ENCODE measurements at regions not wholly inside any gene's neighbourhood (a gene's known extent, or its start where the extent isn't known, plus 50 kb on each side); places are given as distances from the start of the nearest gene placed in this dataset.

DNA sequence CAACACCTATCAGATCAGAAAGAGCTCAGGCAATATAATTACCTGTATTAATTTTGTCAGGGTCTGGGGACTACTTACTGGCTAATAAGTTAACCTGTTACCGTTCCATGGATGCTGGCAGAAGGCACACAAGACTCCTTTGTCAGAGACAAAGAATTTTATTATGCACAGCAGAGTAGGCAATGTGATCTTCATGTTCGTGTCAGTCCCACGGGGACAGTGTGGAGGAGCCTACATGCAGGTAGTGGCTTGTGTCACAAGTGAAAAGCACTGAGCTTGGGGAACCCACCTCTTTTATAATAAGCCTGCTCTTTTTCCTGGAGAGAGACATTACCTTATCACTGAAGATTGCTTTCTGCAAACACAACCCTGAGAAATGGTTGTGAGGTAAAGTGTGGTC is 96.9 kb downstream of the CD164 start:
- WGBS, 2 donors: 74 to 82% methylated on average over 3 of the region's 3 CpGs
- no peak for DNase-seq (ENCODE audit: low spot score in 2 of 2)
- intact Hi-C loops (cut with DNase I; ENCODE audit: low total_unique reads): no loop called here
- no peak for TF ChIP-seq POLR2A (IDR thresholded peaks at IDR 0.05)
- TF ChIP-seq, protein P1, sequence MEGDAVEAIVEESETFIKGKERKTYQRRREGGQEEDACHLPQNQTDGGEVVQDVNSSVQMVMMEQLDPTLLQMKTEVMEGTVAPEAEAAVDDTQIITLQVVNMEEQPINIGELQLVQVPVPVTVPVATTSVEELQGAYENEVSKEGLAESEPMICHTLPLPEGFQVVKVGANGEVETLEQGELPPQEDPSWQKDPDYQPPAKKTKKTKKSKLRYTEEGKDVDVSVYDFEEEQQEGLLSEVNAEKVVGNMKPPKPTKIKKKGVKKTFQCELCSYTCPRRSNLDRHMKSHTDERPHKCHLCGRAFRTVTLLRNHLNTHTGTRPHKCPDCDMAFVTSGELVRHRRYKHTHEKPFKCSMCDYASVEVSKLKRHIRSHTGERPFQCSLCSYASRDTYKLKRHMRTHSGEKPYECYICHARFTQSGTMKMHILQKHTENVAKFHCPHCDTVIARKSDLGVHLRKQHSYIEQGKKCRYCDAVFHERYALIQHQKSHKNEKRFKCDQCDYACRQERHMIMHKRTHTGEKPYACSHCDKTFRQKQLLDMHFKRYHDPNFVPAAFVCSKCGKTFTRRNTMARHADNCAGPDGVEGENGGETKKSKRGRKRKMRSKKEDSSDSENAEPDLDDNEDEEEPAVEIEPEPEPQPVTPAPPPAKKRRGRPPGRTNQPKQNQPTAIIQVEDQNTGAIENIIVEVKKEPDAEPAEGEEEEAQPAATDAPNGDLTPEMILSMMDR (IDR thresholded peaks at IDR 0.05): no peak
- H3K4me3 ChIP-seq (ENCODE audit: low read depth, poor library complexity, severe bottlenecking): no peak overlapping the region

- 83 to 88% methylated on average over 2 of the region's 2 CpGs for WGBS, 2 donors
- no peak for DNase-seq (ENCODE audit: low spot score in 2 of 2)
- no peak overlapping the region for H3K4me3 ChIP-seq (ENCODE audit: low read depth, poor library complexity, severe bottlenecking)
- intact Hi-C loops (cut with DNase I; ENCODE audit: low total_unique reads): no loop called here
- TF ChIP-seq, protein P1 (IDR thresholded peaks at IDR 0.05): no peak
- TF ChIP-seq POLR2A (IDR thresholded peaks at IDR 0.05): no peak
Measured at GRCh38 chr6:109284675-109285074, 97.6 kb downstream of the CD164 start.

GRCh38 chr6:109282756-109283155 is 99.5 kb downstream of the CD164 start:
- DNase-seq (ENCODE audit: low spot score in 2 of 2): no peak
- no peak overlapping the region for H3K4me3 ChIP-seq (ENCODE audit: low read depth, poor library complexity, severe bottlenecking)
- intact Hi-C loops (cut with DNase I; ENCODE audit: low total_unique reads): no loop called here
- WGBS, 2 donors: 81 to 86% methylated on average over 2 of the region's 2 CpGs
- TF ChIP-seq, protein P1 (IDR thresholded peaks at IDR 0.05): no peak
- no peak for TF ChIP-seq POLR2A (IDR thresholded peaks at IDR 0.05)

DNA sequence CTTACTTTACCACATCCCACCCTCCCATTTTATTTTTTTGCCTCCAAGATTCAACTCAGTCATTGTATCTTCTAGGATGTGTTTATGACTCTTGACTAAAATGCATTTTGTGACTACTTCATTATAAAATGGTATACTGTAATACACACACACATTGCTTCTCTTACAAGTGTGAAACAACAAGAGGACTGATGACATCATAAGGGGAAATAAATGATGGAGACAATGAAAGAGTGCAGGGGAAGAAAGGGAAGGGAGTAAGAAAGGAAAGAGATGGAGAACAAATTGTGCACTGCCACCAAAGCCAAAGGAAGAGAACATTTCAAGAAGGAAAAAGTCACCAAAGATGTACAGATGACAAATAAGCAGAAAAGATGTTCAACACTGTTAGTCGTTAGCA is 102.6 kb downstream of the CD164 start:
- no peak overlapping the region for H3K4me3 ChIP-seq (ENCODE audit: low read depth, poor library complexity, severe bottlenecking)
- TF ChIP-seq, protein P1 (IDR thresholded peaks at IDR 0.05): no peak
- no peak for TF ChIP-seq POLR2A (IDR thresholded peaks at IDR 0.05)
- 91 to 100% methylated on average over 1 of the region's 1 CpG for WGBS, 2 donors
- DNase-seq (ENCODE audit: low spot score in 2 of 2): no peak
- intact Hi-C loops (cut with DNase I; ENCODE audit: low total_unique reads): no loop called here

DNA sequence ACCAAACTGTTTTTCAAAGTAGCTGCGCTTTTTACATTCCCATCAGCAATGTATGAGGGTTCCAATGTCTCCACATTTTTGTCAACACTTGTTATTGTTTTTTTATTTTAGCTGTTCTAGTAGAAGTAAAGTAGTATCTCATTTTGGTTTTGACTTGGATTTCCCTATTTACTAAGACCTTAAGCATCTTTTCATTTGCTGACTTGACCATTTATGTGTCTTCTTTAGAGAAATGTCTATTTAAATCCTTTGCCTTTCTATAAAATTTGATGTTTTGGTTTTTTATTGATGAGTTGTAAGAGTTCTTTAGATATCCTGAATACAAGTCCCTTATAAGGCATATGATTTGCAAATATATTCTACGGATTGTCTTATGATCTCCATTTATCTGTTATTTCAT is 110.6 kb downstream of the CD164 start:
- DNase-seq (ENCODE audit: low spot score in 2 of 2): no peak
- intact Hi-C loops (cut with DNase I; ENCODE audit: low total_unique reads): no loop called here
- no peak for TF ChIP-seq POLR2A (IDR thresholded peaks at IDR 0.05)
- TF ChIP-seq, protein P1 (IDR thresholded peaks at IDR 0.05): no peak
- 41 to 67% methylated on average over 2 of the region's 2 CpGs for WGBS, 2 donors
- H3K4me3 ChIP-seq (ENCODE audit: low read depth, poor library complexity, severe bottlenecking): no peak overlapping the region

GRCh38 chr6:109269953-109270517 is 112.2 kb downstream of the CD164 start:
- no peak overlapping the region for H3K4me3 ChIP-seq (ENCODE audit: low read depth, poor library complexity, severe bottlenecking)
- intact Hi-C loops (cut with DNase I; ENCODE audit: low total_unique reads): no loop called here
- TF ChIP-seq, protein P1 (IDR thresholded peaks at IDR 0.05): no peak
- no peak for TF ChIP-seq POLR2A (IDR thresholded peaks at IDR 0.05)
- DNase-seq (ENCODE audit: low spot score in 2 of 2): no peak
- WGBS, 2 donors: 72 to 91% methylated on average over 1 of the region's 1 CpG

Data from lower leg skin (tissue), 4 donors.